HG02870 (cell line): ENCODE measurements at regions not wholly inside any gene's neighbourhood (a gene's known extent, or its start where the extent isn't known, plus 50 kb on each side); places are given as distances from the start of the nearest gene placed in this dataset.
A peak's percentile ranks its signal among the peaks of the same experiment; 100 is the strongest.
"Not testable (repeated sequence)": the region's sequence is repeated elsewhere in the genome, so short reads cannot be mapped to it uniquely, and the experiment has no call there.

Source experiments
- ATAC-seq: cut with Tn5 transposase; IDR thresholded peaks from one replicate; pipeline ENCODE4 v1.9.1; 2021; ENCODE audit warnings: mild to moderate bottlenecking, moderate library complexity; ENCODE audit not compliant: unreplicated experiment

GRCh38 chr1:110260194-110260593 is 50.1 kb downstream of the KCNC4 start:
- ATAC-seq = no peak

GRCh38 chr1:110262296-110262695 is 52.2 kb downstream of the KCNC4 start:
- ATAC-seq = no peak

GRCh38 chr1:110262846-110263631 is 52.9 kb downstream of the KCNC4 start:
- ATAC-seq = no peak

- no peak for ATAC-seq
Measured at GRCh38 chr1:110264430-110264829, 54.3 kb downstream of the KCNC4 start.

GRCh38 chr1:110265186-110265585 is 55.1 kb downstream of the KCNC4 start:
- ATAC-seq = no peak

GRCh38 chr1:110266834-110267233 is 56.7 kb downstream of the KCNC4 start:
- ATAC-seq = no peak

- ATAC-seq = no peak
Measured at GRCh38 chr1:110267260-110267659, 57.1 kb downstream of the KCNC4 start.

- ATAC-seq = no peak
Measured at GRCh38 chr1:110272045-110272444, 61.9 kb downstream of the KCNC4 start.

GRCh38 chr1:110273832-110274231 is 63.7 kb downstream of the KCNC4 start:
- ATAC-seq = not testable (repeated sequence)

- ATAC-seq = no peak
Measured at GRCh38 chr1:110280126-110280525, 59.1 kb upstream of the RBM15 start.

GRCh38 chr1:110280804-110281203 is 58.4 kb upstream of the RBM15 start:
- no peak for ATAC-seq

- ATAC-seq = no peak
Measured at GRCh38 chr1:110281363-110282290, 57.5 kb upstream of the RBM15 start.

- no peak for ATAC-seq
Measured at GRCh38 chr1:110282395-110282794, 56.8 kb upstream of the RBM15 start.

- no peak for ATAC-seq
Measured at GRCh38 chr1:110283677-110284076, 55.5 kb upstream of the RBM15 start.

- no peak for ATAC-seq
Measured at GRCh38 chr1:110285316-110285715, 53.9 kb upstream of the RBM15 start.

GRCh38 chr1:110286564-110286963 is 52.6 kb upstream of the RBM15 start:
- peak; percentile 59 for ATAC-seq

GRCh38 chr1:110288111-110288510 is 51.1 kb upstream of the RBM15 start:
- no peak for ATAC-seq
